GM12878 (cell line): ENCODE measurements at regions not wholly inside any gene's neighbourhood (a gene's known extent, or its start where the extent isn't known, plus 50 kb on each side); places are given as distances from the start of the nearest gene placed in this dataset.

Experiments used
- ATAC-seq: fragments of 200-7000 bp; cut with Tn5 transposase; 3 replicates; pipeline ENCODE4 v1.9.1; 2020; ENCODE audit warnings: mild to moderate bottlenecking, moderate library complexity
- BruUV-seq: library from RNA; stranded (reverse); fragments of 400-500 nt; replicated peaks from 2 replicates; lab custom pipeline; 2021; lab: Mats Ljungman, UMichigan
- CTCF ChIA-PET: fragments of 300-600 bp; sonication (Branson Sonifier 250); formaldehyde crosslinking; extraction: SDS; loops from one replicate; lab custom pipeline; 2021; ENCODE audit warnings: inconsistent platforms; lab: Yijun Ruan, JAX
- POLR2A ChIA-PET: fragments of 350-600 bp; formaldehyde crosslinking; extraction: SDS; loops from one replicate; lab custom pipeline; 2021; ENCODE audit warnings: inconsistent platforms; lab: Charles Lee
- RAD21 ChIA-PET: fragments of 300-600 bp; sonication (Branson Sonifier 250); formaldehyde crosslinking; loops from one replicate; lab custom pipeline; 2023; ENCODE audit warnings: antibody characterized with exemption; ENCODE audit not compliant: unreplicated experiment; lab: Charles Lee
- SMC1A ChIA-PET: fragments of 300-600 bp; sonication (Branson Sonifier 250); formaldehyde crosslinking; loops from one replicate; lab custom pipeline; 2023; ENCODE audit not compliant: unreplicated experiment, uncharacterized antibody; lab: Charles Lee
- DNase-seq: peaks from one replicate; pipeline ENCODE4 v3.0.0-alpha.2; 2011; ENCODE audit warnings: low read depth, low spot score
- FAIRE-seq: peaks from 3 replicates; lab custom pipeline; 2011; peaks lifted over from hg19 to GRCh38; lab: Jason Lieb, UNC
- H2AFZ ChIP-seq: 2 replicates; pipeline ENCODE4 v1.6.0; 2011; ENCODE audit warnings: low read depth, low read length, control low read depth; ENCODE audit not compliant: control insufficient read depth
- H3K27ac ChIP-seq: 2 replicates; pipeline ENCODE4 v1.5.1; 2011; ENCODE audit warnings: control low read depth; ENCODE audit not compliant: control insufficient read depth, insufficient read depth
- H3K27me3 ChIP-seq, 2 experiments: replicated peaks in 1 of 2; 2 replicates each; pipeline versions ENCODE4 v1.6.0 to v1.6.1; 2011; ENCODE audit warnings: low read length in 1 of 2; ENCODE audit not compliant: control insufficient read depth in 2 of 2, insufficient read depth in 2 of 2
- H3K36me3 ChIP-seq, 2 experiments: 2 replicates each; pipeline ENCODE4 v1.5.1; 2011; ENCODE audit warnings: low read length in 1 of 2; ENCODE audit not compliant: control insufficient read depth in 2 of 2, insufficient read depth in 2 of 2
- H3K4me1 ChIP-seq: 2 replicates; pipeline ENCODE4 v1.6.1; 2011; ENCODE audit warnings: mild to moderate bottlenecking, low read length, moderate library complexity, mixed read lengths; ENCODE audit not compliant: control insufficient read depth, insufficient read depth
- H3K4me2 ChIP-seq: 2 replicates; pipeline ENCODE4 v1.6.0; 2011; ENCODE audit warnings: control low read depth; ENCODE audit not compliant: control insufficient read depth, insufficient read depth
- H3K4me3 ChIP-seq: fragments of 200-600 bp; sonication (generic); 2 replicates; pipeline ENCODE4 v1.5.1; 2016
- H3K79me2 ChIP-seq: 2 replicates; pipeline ENCODE4 v1.6.0; 2011; ENCODE audit warnings: low read length; ENCODE audit not compliant: control insufficient read depth, insufficient read depth
- H3K9ac ChIP-seq: 2 replicates; pipeline ENCODE4 v1.8.0; 2011; ENCODE audit warnings: low read length, control low read depth, mixed read lengths; ENCODE audit not compliant: control insufficient read depth, insufficient read depth
- H3K9me3 ChIP-seq: replicated peaks from 3 replicates; pipeline ENCODE4 v1.5.1; 2011; ENCODE audit warnings: mild to moderate bottlenecking, low read length; ENCODE audit not compliant: control insufficient read depth, insufficient read depth
- H4K20me1 ChIP-seq: 2 replicates; pipeline ENCODE4 v1.6.0; 2011; ENCODE audit not compliant: control insufficient read depth, insufficient read depth
- CHD4 ChIP-seq: fragments of 200-600 bp; sonication (generic); IDR thresholded peaks from 2 replicates; pipeline ENCODE4 v1.6.1; 2016; ENCODE audit warnings: mild to moderate bottlenecking
- CREM ChIP-seq: IDR thresholded peaks from 2 replicates; pipeline ENCODE4 v1.6.1; 2014; ENCODE audit warnings: antibody characterized with exemption, low read depth
- DPF2 ChIP-seq: fragments of 450-650 bp; IDR thresholded peaks from 2 replicates; pipeline ENCODE4 v1.6.1; 2017; ENCODE audit warnings: mild to moderate bottlenecking
- ETV6 ChIP-seq, 2 experiments: fragments of 450-650 bp in 1 of 2; IDR thresholded peaks in 1 of 2; conservative IDR thresholded peaks in 1 of 2; 2 replicates each; pipeline ENCODE4 v1.6.1; 2014; ENCODE audit warnings: antibody characterized with exemption in 1 of 2, borderline replicate concordance in 1 of 2, low read depth in 1 of 2, mild to moderate bottlenecking in 1 of 2, moderate library complexity in 1 of 2
- HCFC1 ChIP-seq: fragments of 150-350 bp; IDR thresholded peaks from 2 replicates; pipeline ENCODE4 v1.6.1; 2014; ENCODE audit warnings: low read length
- IKZF1 ChIP-seq: fragments of 450-650 bp; conservative IDR thresholded peaks from 2 replicates; pipeline ENCODE4 v1.6.1; 2017; ENCODE audit warnings: antibody characterized with exemption, mild to moderate bottlenecking
- PBX3 ChIP-seq: IDR thresholded peaks from 2 replicates; pipeline ENCODE4 v1.6.1; 2011; ENCODE audit warnings: mild to moderate bottlenecking, low read depth, low read length, moderate library complexity; ENCODE audit not compliant: insufficient replicate concordance
- POLR2AphosphoS5 ChIP-seq: IDR thresholded peaks from 2 replicates; pipeline ENCODE4 v1.6.1; 2011; ENCODE audit warnings: mild to moderate bottlenecking, low read length, inconsistent platforms
- SIX5 ChIP-seq: IDR thresholded peaks from 2 replicates; pipeline ENCODE4 v1.6.1; 2011; ENCODE audit warnings: mild to moderate bottlenecking, low read depth, low read length, moderate library complexity; ENCODE audit not compliant: severe bottlenecking
- WGBS: methylation state at CpG from one replicate; pipeline ENCODE4 v1.1.6; 2016; ENCODE audit warnings: low lambda C conversion rate; ENCODE audit not compliant: insufficient replicate concordance, insufficient coverage; ENCODE audit errors: missing lambda C conversion rate; 5-methylcytosine and 5-hydroxymethylcytosine counted together
- in situ Hi-C: fragments of 300-500 bp; cut with MboI; formaldehyde crosslinking; loops from 9 replicates; pipeline ENCODE4 v1.14.3; 2018; ENCODE audit warnings: mixed read lengths
- intact Hi-C: fragments of 100-400 bp; cut with micrococcal nuclease; formaldehyde crosslinking; loops from one replicate; pipeline ENCODE4 v1.14.2; 2022; ENCODE audit not compliant: unreplicated experiment

GRCh38 chr9:3018691-3019230 lies 174.9 kb upstream of the PUM3 start:
- in situ Hi-C loops = no loop called here
- no peak for FAIRE-seq
- Histone ChIP-seq H3K79me2 (no peaks in the 10 kb centered on the region), H3K27me3 (no peaks in the 10 kb centered on the region), H3K27ac (no peak overlapping the region), H2AFZ (no peak overlapping the region), H4K20me1 (no peaks in the 10 kb centered on the region), H3K9ac (no peak overlapping the region), H3K4me1 (no peaks in the 10 kb centered on the region), H3K4me2 (no peak overlapping the region), H3K9me3 (no peaks in the 10 kb centered on the region), H3K36me3 (no peaks in the 10 kb centered on the region), H3K4me3 (no peak overlapping the region)
- intact Hi-C loops = no loop called here
- ChIA-PET SMC1A (interaction anchor here (0.9 kb wide), 1 partner anchor 13 kb away, joined by 3 read pairs; no protein-coding TSS in a partner anchor), POLR2A (no interaction called here), CTCF (interaction anchor here (1.4 kb wide), 1 partner anchor 12 kb away, joined by 3 read pairs; no protein-coding TSS in a partner anchor), RAD21 (no interaction called here)
- no peak for ATAC-seq
- TF ChIP-seq POLR2AphosphoS5 = no peak
- 34% methylated on average over 5 of the region's 5 CpGs for WGBS
- no peak for DNase-seq
- no TSS peak for BruUV-seq

GRCh38 chr9:3018071-3018470 lies 174.2 kb upstream of the PUM3 start:
- ATAC-seq (no peak), DNase-seq (no peak), FAIRE-seq (no peak)
- no peaks in the 10 kb centered on the region for H3K36me3 ChIP-seq
- intact Hi-C loops (no loop called here), in situ Hi-C loops (no loop called here)
- H3K79me2 ChIP-seq = no peaks in the 10 kb centered on the region
- no peak overlapping the region for H3K4me2 ChIP-seq
- BruUV-seq = no TSS peak
- POLR2A ChIA-PET = no interaction called here
- H3K4me3 ChIP-seq = no peak overlapping the region
- TF ChIP-seq PBX3 (no peak), SIX5 (no peak), HCFC1 (no peak), CREM (no peak), IKZF1 (no peak), DPF2 (no peak), CHD4 (no peak), ETV6 (conservative IDR thresholded peaks at IDR 0.05 in 1 of 2, IDR thresholded peaks at IDR 0.05 in 1 of 2; ENCODE audit: borderline replicate concordance in 1 of 2, low read depth in 1 of 2) (no peak)
- CTCF ChIA-PET = interaction anchor here (1.4 kb wide), 1 partner anchor 12 kb away, joined by 3 read pairs; no protein-coding TSS in a partner anchor
- no peaks in the 10 kb centered on the region for H3K27me3 ChIP-seq
- SMC1A ChIA-PET = no interaction called here
- H3K27ac ChIP-seq = no peak overlapping the region
- no peak overlapping the region for H2AFZ ChIP-seq
- no peaks in the 10 kb centered on the region for H4K20me1 ChIP-seq
- H3K4me1 ChIP-seq = no peaks in the 10 kb centered on the region
- H3K9ac ChIP-seq = no peak overlapping the region
- RAD21 ChIA-PET = no interaction called here
- H3K9me3 ChIP-seq = no peaks in the 10 kb centered on the region
- 6% methylated on average over 2 of the region's 2 CpGs for WGBS
